ENCODE measurements at regions not wholly inside any gene's neighbourhood (a gene's known extent, or its start where the extent isn't known, plus 50 kb on each side); places are given as distances from the start of the nearest gene placed in this dataset.
"Not testable (repeated sequence)": the region's sequence is repeated elsewhere in the genome, so short reads cannot be mapped to it uniquely, and the experiment has no call there.

DNA sequence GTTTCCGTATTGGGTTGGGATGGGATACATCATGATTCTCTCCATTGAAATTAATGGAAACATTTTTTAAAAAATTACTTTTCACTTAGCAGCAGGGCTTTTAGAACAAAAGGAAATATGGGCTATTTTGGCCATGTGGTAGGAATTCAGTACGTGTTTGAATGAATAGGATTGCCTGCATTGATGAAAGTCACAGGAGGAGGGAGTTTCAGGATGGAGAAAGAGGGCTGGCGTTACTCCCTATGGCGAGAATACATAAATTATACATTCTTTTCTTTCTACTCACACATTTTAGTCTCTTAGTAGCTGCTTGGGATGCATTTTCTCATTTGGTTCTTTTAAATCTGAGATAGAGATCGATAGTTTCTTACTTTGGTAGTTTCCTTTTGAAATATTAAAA, 100.3 kb upstream of the PDHA1 start:
- DNase-seq, result no peak

DNA sequence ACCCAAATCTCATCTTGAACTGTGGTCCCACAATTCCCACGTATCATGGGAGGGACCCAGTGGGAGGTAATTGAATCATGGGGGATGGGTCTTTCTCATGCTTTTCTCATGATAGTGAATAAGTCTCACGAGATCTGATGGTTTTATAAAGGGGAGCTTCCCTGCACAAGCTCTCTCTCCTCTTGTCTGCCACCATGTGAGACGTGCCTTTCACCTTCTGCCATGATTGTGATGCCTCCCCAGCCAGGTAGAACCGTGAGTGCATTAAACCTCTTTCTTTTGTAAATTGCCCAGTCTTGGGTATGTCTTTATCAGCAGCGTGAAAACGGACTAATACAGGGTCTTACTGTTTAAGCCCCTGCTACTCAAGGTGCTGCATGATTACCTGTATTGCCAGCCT, 98.8 kb upstream of the PDHA1 start:
- not testable (repeated sequence) for DNase-seq

DNA sequence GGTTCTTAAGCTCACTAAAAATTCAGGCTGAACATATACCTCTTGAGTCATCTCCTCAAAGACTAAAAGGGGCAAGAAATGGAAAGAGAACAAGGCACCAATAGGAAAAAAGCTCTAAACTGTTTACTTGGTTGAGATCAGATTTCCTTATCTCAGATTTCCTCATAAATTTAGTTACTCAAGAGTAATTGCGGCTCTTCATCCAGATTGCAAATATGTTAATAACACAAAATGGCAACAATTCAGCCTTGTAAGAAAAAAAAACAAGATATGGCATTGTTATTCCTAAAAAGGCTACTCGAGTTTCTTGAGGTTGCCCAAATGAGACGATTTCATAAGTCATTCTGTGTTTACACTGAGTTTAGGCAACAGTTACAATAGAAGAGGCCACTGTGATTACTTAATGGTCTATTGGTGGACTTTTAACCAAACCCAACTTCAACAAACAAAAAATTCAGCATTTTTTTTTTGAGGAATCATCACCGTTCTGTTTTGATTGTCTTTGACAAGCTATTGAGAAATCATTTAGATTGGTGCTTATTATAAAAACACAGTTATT, 97.9 kb upstream of the PDHA1 start:
- peak; percentile 67 for DNase-seq

- DNase-seq, result no peak
Observed at GRCh38 chrX:19256986-19257385, 86.7 kb upstream of the PDHA1 start.

- DNase-seq, result not testable (repeated sequence)
Observed at GRCh38 chrX:19261026-19261425, 82.7 kb upstream of the PDHA1 start.

- DNase-seq, result no peak
Observed at GRCh38 chrX:19270727-19271126, 73.0 kb upstream of the PDHA1 start.

GRCh38 chrX:19272452-19272851, 71.3 kb upstream of the PDHA1 start:
- DNase-seq, result no peak

DNA sequence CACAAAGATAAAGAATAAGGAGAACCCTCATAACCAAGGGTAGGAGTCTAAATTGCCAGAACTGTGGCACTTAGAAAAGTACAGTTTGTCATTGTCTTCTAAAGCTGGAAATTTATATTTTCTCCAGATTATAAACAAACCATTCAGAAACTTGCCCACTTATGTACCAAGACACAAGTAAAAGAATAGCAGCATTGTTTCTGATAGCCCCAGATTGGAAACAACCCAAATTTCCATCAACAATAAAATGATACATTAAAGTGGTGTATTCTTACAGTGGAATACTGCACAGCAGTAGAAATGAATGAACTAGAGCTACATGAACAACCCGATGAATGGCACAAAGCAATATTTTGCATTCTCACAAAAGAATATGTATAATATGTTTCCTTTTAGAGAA, 63.1 kb upstream of the PDHA1 start:
- DNase-seq, result no peak

- no peak for DNase-seq
Observed at GRCh38 chrX:19281256-19281655, 62.5 kb upstream of the PDHA1 start.

DNA sequence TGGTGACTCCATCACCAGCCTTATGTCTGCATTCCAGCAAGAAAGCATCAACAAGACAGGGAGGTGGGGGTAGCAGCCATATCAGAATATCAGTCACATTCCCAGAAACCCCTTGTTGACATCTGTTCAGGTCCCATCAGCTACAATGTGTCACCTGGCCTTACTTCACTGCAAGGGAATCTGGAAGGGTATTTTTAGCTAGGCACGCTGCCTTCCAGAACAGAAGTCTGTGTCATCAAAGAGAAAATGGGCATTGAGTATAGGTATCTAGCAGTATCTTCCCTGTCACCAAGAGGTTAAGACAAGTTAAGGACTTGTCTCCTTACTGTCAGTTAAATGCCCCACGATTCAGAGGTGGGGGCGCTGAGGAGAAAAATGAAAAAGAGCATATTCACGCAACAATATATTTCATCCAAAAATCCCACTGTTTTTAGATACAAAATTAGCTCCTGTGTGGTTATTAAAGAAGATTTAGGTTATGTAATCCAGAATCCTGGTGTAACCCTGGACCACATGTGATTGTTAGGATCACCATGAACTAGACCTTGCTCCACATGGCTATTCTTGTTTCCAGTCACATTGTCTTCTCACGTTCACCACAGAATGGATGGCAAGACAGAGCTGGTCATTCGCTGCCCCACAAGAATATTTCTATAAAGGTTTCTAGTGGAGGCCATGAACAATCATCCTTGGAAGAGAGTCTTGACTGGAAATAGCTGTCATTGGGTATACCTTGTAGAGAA, 60.0 kb upstream of the PDHA1 start:
- DNase-seq, result no peak

- no peak for DNase-seq
Observed at GRCh38 chrX:19285857-19286256, 57.9 kb upstream of the PDHA1 start.

- DNase-seq, result no peak
Observed at GRCh38 chrX:19291086-19291485, 52.6 kb upstream of the PDHA1 start.

- DNase-seq, result no peak
Observed at GRCh38 chrX:19293606-19294325, 50.0 kb upstream of the PDHA1 start.
